Testis (tissue), 2 donors: ENCODE measurements at regions not wholly inside any gene's neighbourhood (a gene's known extent, or its start where the extent isn't known, plus 50 kb on each side); places are given as distances from the start of the nearest gene placed in this dataset.

ENCODE experiments used
- DNase-seq: peaks from one replicate; pipeline ENCODE4 v3.0.0-alpha.2; 2019
- H3K27ac ChIP-seq, 2 donors: fragments of 200-600 bp; sonication (generic); one replicate each; pipeline ENCODE4 v1.5.1; 2019
- H3K27me3 ChIP-seq: fragments of 200-600 bp; sonication (generic); one replicate; pipeline ENCODE4 v1.5.1; 2019
- H3K36me3 ChIP-seq: fragments of 200-600 bp; sonication (generic); one replicate; pipeline ENCODE4 v1.5.1; 2017; ENCODE audit warnings: low read depth; ENCODE audit errors: missing control alignments
- H3K4me1 ChIP-seq: fragments of 200-600 bp; sonication (generic); one replicate; pipeline ENCODE4 v1.5.1; 2019
- H3K4me3 ChIP-seq, 2 donors: fragments of 200-600 bp; sonication (generic); one replicate each; pipeline ENCODE4 v1.5.1; 2017 to 2019
- H3K9me3 ChIP-seq: fragments of 200-600 bp; sonication (generic); one replicate; pipeline ENCODE4 v1.5.1; 2017
- CTCF ChIP-seq, 3 experiments: fragments of 450-650 bp in 2 of 3; fragments of 200-600 bp in 1 of 3; sonication (generic) in 1 of 3; IDR thresholded peaks; one replicate each; pipeline ENCODE4 v1.5.1; 2016 to 2019; ENCODE audit warnings: antibody characterized with exemption in 3 of 3, mild to moderate bottlenecking in 2 of 3, moderate library complexity in 1 of 3
- POLR2A ChIP-seq: fragments of 450-650 bp; IDR thresholded peaks from one replicate; pipeline ENCODE4 v1.6.1; 2017; ENCODE audit warnings: antibody characterized with exemption, mild to moderate bottlenecking, moderate library complexity
- WGBS, 2 donors: methylation state at CpG; one replicate each; pipeline ENCODE4 v1.1.5; 2018; 5-methylcytosine and 5-hydroxymethylcytosine counted together
- intact Hi-C: fragments of 100-400 bp; cut with DNase I; formaldehyde crosslinking; loops from one replicate; pipeline ENCODE4 v1.15.1; 2023; ENCODE audit warnings: low total_unique reads

GRCh38 chr12:125357561-125357960 lies 292.3 kb downstream of the AACS start:
- WGBS, 2 donors = 94 to 96% methylated on average over 3 of the region's 3 CpGs
- TF ChIP-seq CTCF (IDR thresholded peaks at IDR 0.05) (no peak), POLR2A (no peak)

GRCh38 chr12:125360540-125360939 lies 295.3 kb downstream of the AACS start:
- 80 to 83% methylated on average over 4 of the region's 4 CpGs for WGBS, 2 donors
- TF ChIP-seq CTCF (IDR thresholded peaks at IDR 0.05) = no peak
- no peak for TF ChIP-seq POLR2A
- H3K9me3 ChIP-seq = no peaks in the 10 kb centered on the region
- H3K36me3 ChIP-seq = no peaks in the 10 kb centered on the region
- DNase-seq = no peak
- intact Hi-C loops = no loop called here
- H3K4me3 ChIP-seq = no peak overlapping the region
- no peaks in the 10 kb centered on the region for H3K27me3 ChIP-seq
- H3K27ac ChIP-seq = no peak overlapping the region
- H3K4me1 ChIP-seq = no peaks in the 10 kb centered on the region

More at GRCh38 chr12:125357561-125357960, 292.3 kb downstream of the AACS start:
- Histone ChIP-seq H3K27ac (no peak overlapping the region), H3K4me1 (no peaks in the 10 kb centered on the region), H3K9me3 (no peaks in the 10 kb centered on the region), H3K36me3 (no peaks in the 10 kb centered on the region), H3K27me3 (no peaks in the 10 kb centered on the region), H3K4me3 (no peak overlapping the region)
- no peak for DNase-seq
- intact Hi-C loops = no loop called here

GRCh38 chr12:125371033-125371432 lies 305.8 kb downstream of the AACS start:
- H3K4me1 ChIP-seq = no peaks in the 10 kb centered on the region
- no peaks in the 10 kb centered on the region for H3K36me3 ChIP-seq
- no peak overlapping the region for H3K27ac ChIP-seq
- no peaks in the 10 kb centered on the region for H3K27me3 ChIP-seq
- WGBS, 2 donors = 71 to 75% methylated on average over 4 of the region's 4 CpGs
- no peak for DNase-seq
- no peak overlapping the region for H3K4me3 ChIP-seq
- no peaks in the 10 kb centered on the region for H3K9me3 ChIP-seq
- TF ChIP-seq CTCF (IDR thresholded peaks at IDR 0.05) = no peak
- TF ChIP-seq POLR2A = no peak
- intact Hi-C loops = no loop called here

GRCh38 chr12:125372085-125372484 lies 306.9 kb downstream of the AACS start:
- Histone ChIP-seq H3K4me3 (no peak overlapping the region), H3K27me3 (no peaks in the 10 kb centered on the region), H3K27ac (no peak overlapping the region), H3K9me3 (no peaks in the 10 kb centered on the region), H3K4me1 (no peaks in the 10 kb centered on the region), H3K36me3 (no peaks in the 10 kb centered on the region)
- DNase-seq = no peak
- TF ChIP-seq CTCF (IDR thresholded peaks at IDR 0.05) (no peak), POLR2A (no peak)
- WGBS, 2 donors = 80 to 92% methylated on average over 4 of the region's 4 CpGs
- intact Hi-C loops = no loop called here

- Histone ChIP-seq H3K4me3 (no peak overlapping the region), H3K27me3 (no peaks in the 10 kb centered on the region), H3K27ac (no peak overlapping the region), H3K36me3 (no peaks in the 10 kb centered on the region), H3K4me1 (no peaks in the 10 kb centered on the region), H3K9me3 (no peaks in the 10 kb centered on the region)
- WGBS, 2 donors = 87 to 88% methylated on average over 6 of the region's 6 CpGs
- no peak for TF ChIP-seq POLR2A
- TF ChIP-seq CTCF (IDR thresholded peaks at IDR 0.05) = no peak
- intact Hi-C loops = no loop called here
- no peak for DNase-seq
These were observed 308.1 kb downstream of the AACS start for GRCh38 chr12:125373375-125373774.
